ENCODE measurements at regions not wholly inside any gene's neighbourhood (a gene's known extent, or its start where the extent isn't known, plus 50 kb on each side); places are given as distances from the start of the nearest gene placed in this dataset.
A peak's percentile ranks its signal among the peaks of the same experiment; 100 is the strongest.

GRCh38 chr5:33276628-33276950, 164.2 kb upstream of the TARS1 start:
- DNase-seq (ENCODE audit: low read depth in 4 of 4, low spot score in 3 of 4) = no peak

GRCh38 chr5:33277061-33277650, 163.6 kb upstream of the TARS1 start:
- no peak for DNase-seq (ENCODE audit: low read depth in 4 of 4, low spot score in 3 of 4)

- DNase-seq (ENCODE audit: low read depth in 4 of 4, low spot score in 3 of 4) = no peak
Measured at GRCh38 chr5:33281431-33281843, 159.3 kb upstream of the TARS1 start.

- no peak for DNase-seq (ENCODE audit: low read depth in 4 of 4, low spot score in 3 of 4)
Measured at GRCh38 chr5:33282157-33282556, 158.6 kb upstream of the TARS1 start.

- DNase-seq (ENCODE audit: low read depth in 4 of 4, low spot score in 3 of 4) = no peak
Measured at GRCh38 chr5:33282696-33283095, 158.1 kb upstream of the TARS1 start.

GRCh38 chr5:33283243-33283642, 157.5 kb upstream of the TARS1 start:
- DNase-seq (ENCODE audit: low read depth in 4 of 4, low spot score in 3 of 4) = no peak

- DNase-seq (ENCODE audit: low read depth in 4 of 4, low spot score in 3 of 4) = no peak
Measured at GRCh38 chr5:33284681-33285080, 156.1 kb upstream of the TARS1 start.

- no peak for DNase-seq (ENCODE audit: low read depth in 4 of 4, low spot score in 3 of 4)
Measured at GRCh38 chr5:33287242-33287641, 153.5 kb upstream of the TARS1 start.

GRCh38 chr5:33291216-33292000, 149.4 kb upstream of the TARS1 start:
- DNase-seq (ENCODE audit: low read depth in 4 of 4, low spot score in 3 of 4) = no peak

- no peak for DNase-seq (ENCODE audit: low read depth in 4 of 4, low spot score in 3 of 4)
Measured at GRCh38 chr5:33297760-33298216, 143.0 kb upstream of the TARS1 start.

- DNase-seq (ENCODE audit: low read depth in 4 of 4, low spot score in 3 of 4) = peak in 1 of 4 donors; percentile 44
Measured at GRCh38 chr5:33299621-33300208, 141.1 kb upstream of the TARS1 start.

- no peak for DNase-seq (ENCODE audit: low read depth in 4 of 4, low spot score in 3 of 4)
Measured at GRCh38 chr5:33300209-33300742, 140.5 kb upstream of the TARS1 start.

- DNase-seq (ENCODE audit: low read depth in 4 of 4, low spot score in 3 of 4) = no peak
Measured at GRCh38 chr5:33303579-33304095, 137.1 kb upstream of the TARS1 start.

GRCh38 chr5:33304601-33305000, 136.2 kb upstream of the TARS1 start:
- DNase-seq (ENCODE audit: low read depth in 4 of 4, low spot score in 3 of 4) = no peak

GRCh38 chr5:33305572-33305971, 135.2 kb upstream of the TARS1 start:
- no peak for DNase-seq (ENCODE audit: low read depth in 4 of 4, low spot score in 3 of 4)

GRCh38 chr5:33306758-33307157, 134.0 kb upstream of the TARS1 start:
- no peak for DNase-seq (ENCODE audit: low read depth in 4 of 4, low spot score in 3 of 4)

- DNase-seq (ENCODE audit: low read depth in 4 of 4, low spot score in 3 of 4) = no peak
Measured at GRCh38 chr5:33308586-33308985, 132.2 kb upstream of the TARS1 start.

GRCh38 chr5:33309068-33309467, 131.7 kb upstream of the TARS1 start:
- DNase-seq (ENCODE audit: low read depth in 4 of 4, low spot score in 3 of 4) = peak in 3 of 4 donors; percentile 45 to 55 (median 51)

GRCh38 chr5:33309536-33310345, 131.0 kb upstream of the TARS1 start:
- DNase-seq (ENCODE audit: low read depth in 4 of 4, low spot score in 3 of 4) = no peak

GRCh38 chr5:33310451-33310850, 130.3 kb upstream of the TARS1 start:
- DNase-seq (ENCODE audit: low read depth in 4 of 4, low spot score in 3 of 4) = no peak

GRCh38 chr5:33311893-33312292, 128.9 kb upstream of the TARS1 start:
- no peak for DNase-seq (ENCODE audit: low read depth in 4 of 4, low spot score in 3 of 4)
